PC-3 (cell line): ENCODE measurements at regions not wholly inside any gene's neighbourhood (a gene's known extent, or its start where the extent isn't known, plus 50 kb on each side); places are given as distances from the start of the nearest gene placed in this dataset.

Experiments used
- CTCF ChIP-seq: fragments of 300-600 bp; sonication (generic); conservative IDR thresholded peaks from 2 replicates; pipeline ENCODE4 v1.5.1; 2017; ENCODE audit warnings: antibody characterized with exemption, low read depth, mild to moderate bottlenecking, low read length
- EZH2 ChIP-seq: fragments of 300-600 bp; sonication (generic); IDR thresholded peaks from one replicate; pipeline ENCODE4 v1.6.1; 2017; ENCODE audit warnings: antibody characterized with exemption, mild to moderate bottlenecking, low read length; ENCODE audit not compliant: unreplicated experiment
- EZH2phosphoT487 ChIP-seq: fragments of 300-600 bp; sonication (generic); IDR thresholded peaks from 2 replicates; pipeline ENCODE4 v1.6.1; 2018; ENCODE audit warnings: mild to moderate bottlenecking, antibody characterized with exemption, low read length, borderline replicate concordance

- TF ChIP-seq CTCF (no peak), EZH2 (no peak), EZH2phosphoT487 (no peak)
Measured at GRCh38 chr3:157631478-157631877, 128.3 kb upstream of the VEPH1 start.
